Esophagus (tissue), 2 donors: ENCODE measurements at regions not wholly inside any gene's neighbourhood (a gene's known extent, or its start where the extent isn't known, plus 50 kb on each side); places are given as distances from the start of the nearest gene placed in this dataset.

Experiments
- H3K27ac ChIP-seq, 2 donors: one replicate each; pipeline ENCODE4 v1.5.1; 2013; ENCODE audit warnings: low read depth in 2 of 2, mild to moderate bottlenecking in 2 of 2, inconsistent platforms in 1 of 2, low read length in 1 of 2, moderate library complexity in 1 of 2
- H3K27me3 ChIP-seq, 2 donors: one replicate each; pipeline ENCODE4 v1.6.1; 2013; ENCODE audit warnings: low read length in 2 of 2, control low read depth in 1 of 2, mild to moderate bottlenecking in 1 of 2; ENCODE audit not compliant: insufficient read depth in 2 of 2, control insufficient read depth in 1 of 2
- H3K36me3 ChIP-seq, 2 donors: one replicate each; pipeline ENCODE4 v1.6.1; 2013; ENCODE audit warnings: low read length in 1 of 2; ENCODE audit not compliant: control insufficient read depth in 2 of 2, insufficient read depth in 2 of 2
- H3K4me1 ChIP-seq, 2 donors: one replicate each; pipeline ENCODE4 v1.6.1; 2013; ENCODE audit warnings: low read length in 1 of 2; ENCODE audit not compliant: control insufficient read depth in 2 of 2, insufficient read depth in 2 of 2
- H3K4me3 ChIP-seq, 2 donors: one replicate each; pipeline ENCODE4 v1.5.1; 2013; ENCODE audit warnings: low read length in 2 of 2, mild to moderate bottlenecking in 2 of 2, low read depth in 1 of 2, moderate library complexity in 1 of 2
- H3K9me3 ChIP-seq, 2 donors: one replicate each; pipeline ENCODE4 v1.6.1; 2013; ENCODE audit warnings: mild to moderate bottlenecking in 2 of 2, low read depth in 1 of 2, low read length in 1 of 2, moderate library complexity in 1 of 2; ENCODE audit not compliant: control insufficient read depth in 2 of 2, insufficient read depth in 1 of 2
- WGBS, 2 donors: extraction: QIAGEN DNeasy Blood & Tissue Kit; methylation state at CpG; one replicate each; pipeline ENCODE4 v1.1.7; 2013; 5-methylcytosine and 5-hydroxymethylcytosine counted together
- donor health status: healthy with polysubstance abuse.
- donor health status: Bipolar disorder and iron deficiency.

DNA sequence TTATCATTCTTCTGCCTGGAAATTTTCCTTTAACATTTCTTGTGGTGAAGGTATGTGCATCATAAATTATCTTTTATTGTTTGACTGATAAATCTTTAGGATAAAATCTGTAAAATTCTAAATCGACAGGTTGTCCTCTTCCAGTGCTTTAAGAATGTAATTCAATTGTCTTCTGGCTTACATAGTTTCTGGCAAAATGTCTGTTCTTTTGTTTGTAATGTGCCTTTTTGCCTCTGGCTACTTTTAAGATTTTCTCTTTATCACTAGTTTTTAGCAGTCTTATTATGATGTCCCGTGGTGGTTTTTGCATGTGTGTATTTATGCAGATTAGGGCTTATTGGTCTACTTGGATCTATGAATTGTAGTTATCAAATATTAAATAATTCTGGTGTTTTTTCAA, 203.6 kb upstream of the COPS8 start:
- H3K36me3 ChIP-seq, result no peaks in the 10 kb centered on the region
- H3K4me1 ChIP-seq, result no peaks in the 10 kb centered on the region
- no peaks in the 10 kb centered on the region for H3K27me3 ChIP-seq
- no peak overlapping the region for H3K4me3 ChIP-seq
- WGBS, 2 donors, result 65 to 76% methylated on average over 2 of the region's 2 CpGs
- H3K9me3 ChIP-seq, result no peaks in the 10 kb centered on the region
- H3K27ac ChIP-seq, result no peak overlapping the region

DNA sequence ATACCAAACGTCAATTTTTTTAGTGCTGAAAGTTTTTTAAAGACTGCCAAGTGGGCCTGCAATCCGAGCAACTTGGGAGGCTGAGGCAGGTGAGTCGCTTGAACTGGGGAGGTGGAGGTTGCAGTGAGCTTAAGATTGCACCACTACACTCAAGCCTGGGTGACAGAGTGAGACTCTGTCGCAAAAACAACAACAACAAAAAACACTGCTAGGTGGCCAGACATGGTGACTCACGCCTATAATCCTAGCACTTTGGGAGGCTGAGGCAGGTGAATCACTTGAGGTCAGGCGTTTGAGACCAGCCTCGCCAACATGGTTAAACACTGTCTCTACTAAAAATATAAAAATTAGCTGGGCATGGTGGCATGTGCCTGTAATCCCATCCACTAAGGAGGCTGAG, 202.8 kb upstream of the COPS8 start:
- Histone ChIP-seq H3K9me3 (no peaks in the 10 kb centered on the region), H3K27me3 (no peaks in the 10 kb centered on the region), H3K27ac (no peak overlapping the region), H3K36me3 (no peaks in the 10 kb centered on the region), H3K4me3 (no peak overlapping the region), H3K4me1 (peaks cover 1 to 2% of the 10 kb centered on the region in 2 donors)
- 73 to 81% methylated on average over 7 of the region's 7 CpGs for WGBS, 2 donors

DNA sequence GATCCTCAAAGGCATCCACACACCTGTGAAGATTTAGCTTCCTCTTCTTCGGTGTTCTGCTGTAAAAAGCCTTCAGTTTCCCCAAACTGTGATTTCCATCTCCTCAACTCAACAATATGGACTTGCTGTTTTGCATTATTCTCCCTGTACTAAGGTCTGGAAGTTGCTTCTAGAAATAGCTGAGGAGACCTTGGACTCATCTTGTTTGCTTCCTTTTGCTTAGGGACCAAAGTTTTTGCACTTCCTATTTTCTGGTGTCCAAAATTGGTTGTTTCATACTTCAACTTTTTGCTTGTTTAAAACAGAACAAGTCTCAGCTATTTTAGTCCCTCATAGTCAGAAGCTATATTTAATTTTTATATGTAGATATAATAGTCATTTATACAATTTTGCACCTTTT, 201.9 kb upstream of the COPS8 start:
- 61 to 71% methylated on average over 1 of the region's 1 CpG for WGBS, 2 donors
- no peaks in the 10 kb centered on the region for H3K36me3 ChIP-seq
- no peaks in the 10 kb centered on the region for H3K9me3 ChIP-seq
- no peak overlapping the region for H3K4me3 ChIP-seq
- no peaks in the 10 kb centered on the region for H3K27me3 ChIP-seq
- peaks cover 2 to 3% of the 10 kb centered on the region in 2 donors for H3K4me1 ChIP-seq
- no peak overlapping the region for H3K27ac ChIP-seq

- Histone ChIP-seq H3K9me3 (no peaks in the 10 kb centered on the region), H3K27ac (no peak overlapping the region), H3K4me3 (no peak overlapping the region), H3K36me3 (no peaks in the 10 kb centered on the region), H3K4me1 (peaks cover 2 to 3% of the 10 kb centered on the region in 2 donors), H3K27me3 (no peaks in the 10 kb centered on the region)
- 80 to 83% methylated on average over 5 of the region's 5 CpGs for WGBS, 2 donors
These were observed 201.0 kb upstream of the COPS8 start for GRCh38 chr2:236884569-236885175.

GRCh38 chr2:236886456-236886855, 199.2 kb upstream of the COPS8 start:
- no peaks in the 10 kb centered on the region for H3K27me3 ChIP-seq
- H3K27ac ChIP-seq, result no peak overlapping the region
- 88 to 93% methylated on average over 8 of the region's 8 CpGs for WGBS, 2 donors
- no peak overlapping the region for H3K4me3 ChIP-seq
- peaks cover 2 to 3% of the 10 kb centered on the region in 2 donors for H3K4me1 ChIP-seq
- no peaks in the 10 kb centered on the region for H3K9me3 ChIP-seq
- H3K36me3 ChIP-seq, result no peaks in the 10 kb centered on the region

- Histone ChIP-seq H3K27ac (peak overlapping the region; percentile 17 to 56), H3K9me3 (no peaks in the 10 kb centered on the region), H3K4me3 (no peak overlapping the region), H3K36me3 (no peaks in the 10 kb centered on the region), H3K4me1 (peaks cover 2 to 3% of the 10 kb centered on the region in 2 donors), H3K27me3 (no peaks in the 10 kb centered on the region)
- 56 to 65% methylated on average over 6 of the region's 6 CpGs for WGBS, 2 donors
These were observed 198.2 kb upstream of the COPS8 start for GRCh38 chr2:236887531-236887930.

- Histone ChIP-seq H3K9me3 (no peaks in the 10 kb centered on the region), H3K27ac (peak overlapping the region in 1 of 2 donors; percentile 56), H3K36me3 (no peaks in the 10 kb centered on the region), H3K4me1 (peaks cover 2 to 3% of the 10 kb centered on the region in 2 donors), H3K27me3 (no peaks in the 10 kb centered on the region), H3K4me3 (no peak overlapping the region)
- 86 to 87% methylated on average over 15 of the region's 15 CpGs for WGBS, 2 donors
These were observed 197.5 kb upstream of the COPS8 start for GRCh38 chr2:236887953-236888793.

- peaks cover 2 to 3% of the 10 kb centered on the region in 2 donors for H3K4me1 ChIP-seq
- H3K27ac ChIP-seq, result peak overlapping the region in 1 of 2 donors; percentile 6
- no peaks in the 10 kb centered on the region for H3K9me3 ChIP-seq
- H3K27me3 ChIP-seq, result no peaks in the 10 kb centered on the region
- H3K36me3 ChIP-seq, result no peaks in the 10 kb centered on the region
- no peak overlapping the region for H3K4me3 ChIP-seq
- WGBS, 2 donors, result 75 to 84% methylated on average over 24 of the region's 24 CpGs
These were observed 196.6 kb upstream of the COPS8 start for GRCh38 chr2:236888794-236889780.
